ENCODE measurements at regions not wholly inside any gene's neighbourhood (a gene's known extent, or its start where the extent isn't known, plus 50 kb on each side); places are given as distances from the start of the nearest gene placed in this dataset.

DNA sequence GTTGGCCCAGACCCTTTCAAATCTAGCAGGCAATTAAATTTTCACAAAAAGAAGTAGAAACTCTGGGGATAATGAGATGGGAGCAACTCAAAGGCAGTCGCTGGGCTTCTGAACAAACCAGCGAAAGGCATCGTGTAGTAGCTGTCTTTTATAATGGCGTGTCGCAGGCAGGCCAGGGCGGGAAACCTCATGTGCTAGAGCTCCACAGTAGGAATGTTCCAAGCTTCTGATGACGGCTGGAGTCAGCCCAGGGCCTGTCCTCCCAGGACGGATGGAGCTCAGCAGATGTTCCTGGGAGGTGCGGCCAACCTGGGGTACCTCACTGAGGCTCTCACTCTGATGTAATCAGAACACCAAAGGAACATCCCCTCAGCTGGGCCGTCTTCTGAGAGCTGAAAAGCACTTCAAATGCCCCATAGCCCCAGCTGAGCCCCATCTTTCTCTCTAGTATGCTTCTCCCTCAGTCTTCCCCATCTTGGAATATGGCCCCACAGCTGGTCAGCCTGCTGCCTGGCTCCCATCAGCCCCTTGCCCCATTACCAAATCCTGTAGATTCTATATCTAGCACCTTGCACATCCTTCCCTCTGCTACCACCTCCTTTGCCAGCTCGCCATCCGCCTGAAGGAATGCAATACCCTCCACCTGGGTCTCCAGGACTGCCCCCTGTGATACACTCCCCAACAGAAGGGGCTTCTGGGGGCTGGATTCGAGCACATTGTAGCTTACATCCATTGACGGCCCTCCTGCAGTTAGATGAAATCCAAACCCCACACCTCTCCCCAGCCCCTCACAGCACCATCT is 54.9 kb upstream of the ATP2B2 start:
- H3K9me3 ChIP-seq = no peaks in the 10 kb centered on the region

GRCh38 chr3:10561162-10561945 is 56.0 kb upstream of the ATP2B2 start:
- TF ChIP-seq, protein P1, sequence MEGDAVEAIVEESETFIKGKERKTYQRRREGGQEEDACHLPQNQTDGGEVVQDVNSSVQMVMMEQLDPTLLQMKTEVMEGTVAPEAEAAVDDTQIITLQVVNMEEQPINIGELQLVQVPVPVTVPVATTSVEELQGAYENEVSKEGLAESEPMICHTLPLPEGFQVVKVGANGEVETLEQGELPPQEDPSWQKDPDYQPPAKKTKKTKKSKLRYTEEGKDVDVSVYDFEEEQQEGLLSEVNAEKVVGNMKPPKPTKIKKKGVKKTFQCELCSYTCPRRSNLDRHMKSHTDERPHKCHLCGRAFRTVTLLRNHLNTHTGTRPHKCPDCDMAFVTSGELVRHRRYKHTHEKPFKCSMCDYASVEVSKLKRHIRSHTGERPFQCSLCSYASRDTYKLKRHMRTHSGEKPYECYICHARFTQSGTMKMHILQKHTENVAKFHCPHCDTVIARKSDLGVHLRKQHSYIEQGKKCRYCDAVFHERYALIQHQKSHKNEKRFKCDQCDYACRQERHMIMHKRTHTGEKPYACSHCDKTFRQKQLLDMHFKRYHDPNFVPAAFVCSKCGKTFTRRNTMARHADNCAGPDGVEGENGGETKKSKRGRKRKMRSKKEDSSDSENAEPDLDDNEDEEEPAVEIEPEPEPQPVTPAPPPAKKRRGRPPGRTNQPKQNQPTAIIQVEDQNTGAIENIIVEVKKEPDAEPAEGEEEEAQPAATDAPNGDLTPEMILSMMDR (IDR thresholded peaks at IDR 0.05) = no peak
- Histone ChIP-seq H3K9me3 (no peaks in the 10 kb centered on the region), H3K4me1 (ENCODE audit: control insufficient read depth in 1 of 2, insufficient read depth in 1 of 2, low read depth in 1 of 2, low read length in 1 of 2) (no peaks in the 10 kb centered on the region), H3K27ac (no peak overlapping the region), H3K4me3 (ENCODE audit: low read depth in 1 of 2, low read length in 1 of 2) (no peak overlapping the region), H3K36me3 (no peaks in the 10 kb centered on the region), H3K27me3 (no peaks in the 10 kb centered on the region)

More for the DNA sequence above, 54.9 kb upstream of the ATP2B2 start:
- Histone ChIP-seq H3K36me3 (no peaks in the 10 kb centered on the region), H3K4me3 (ENCODE audit: low read depth in 1 of 2, low read length in 1 of 2) (no peak overlapping the region), H3K4me1 (ENCODE audit: control insufficient read depth in 1 of 2, insufficient read depth in 1 of 2, low read depth in 1 of 2, low read length in 1 of 2) (no peaks in the 10 kb centered on the region), H3K27me3 (no peaks in the 10 kb centered on the region), H3K27ac (no peak overlapping the region)
- TF ChIP-seq, protein P1 (IDR thresholded peaks at IDR 0.05) = no peak

DNA sequence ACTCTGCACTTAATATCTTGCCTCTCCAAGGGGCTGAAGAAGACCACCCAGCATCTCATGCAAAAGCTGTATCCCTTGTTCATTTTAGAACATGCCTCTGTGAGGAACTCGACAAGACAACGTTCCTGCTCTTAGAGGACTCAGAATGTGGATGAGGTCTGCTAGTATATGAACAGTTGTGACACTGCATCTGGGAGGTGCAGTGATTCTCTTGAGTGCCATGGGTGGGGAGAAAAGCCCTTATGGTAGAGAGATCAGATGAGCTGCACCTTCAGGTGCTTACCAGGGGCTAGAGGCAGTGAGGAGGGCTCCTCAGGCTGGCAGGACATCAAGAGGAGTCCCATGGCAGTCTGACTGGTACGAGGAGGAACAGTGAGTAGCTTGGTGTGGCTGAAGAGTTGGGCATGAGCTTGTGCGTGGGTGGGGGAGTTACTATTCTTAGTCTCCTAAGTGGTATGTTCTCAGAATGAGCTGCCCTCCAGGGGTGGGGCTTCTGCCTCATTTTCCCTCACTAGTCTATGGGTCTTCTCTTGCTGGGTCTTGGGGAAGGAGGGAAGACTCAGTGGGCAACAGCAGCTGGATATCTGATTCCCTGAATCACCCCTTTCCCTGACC is 56.7 kb upstream of the ATP2B2 start:
- no peak overlapping the region for H3K27ac ChIP-seq
- no peaks in the 10 kb centered on the region for H3K9me3 ChIP-seq
- no peaks in the 10 kb centered on the region for H3K27me3 ChIP-seq
- no peaks in the 10 kb centered on the region for H3K4me1 ChIP-seq (ENCODE audit: control insufficient read depth in 1 of 2, insufficient read depth in 1 of 2, low read depth in 1 of 2, low read length in 1 of 2)
- TF ChIP-seq, protein P1 (IDR thresholded peaks at IDR 0.05) = no peak
- no peak overlapping the region for H3K4me3 ChIP-seq (ENCODE audit: low read depth in 1 of 2, low read length in 1 of 2)
- no peaks in the 10 kb centered on the region for H3K36me3 ChIP-seq

DNA sequence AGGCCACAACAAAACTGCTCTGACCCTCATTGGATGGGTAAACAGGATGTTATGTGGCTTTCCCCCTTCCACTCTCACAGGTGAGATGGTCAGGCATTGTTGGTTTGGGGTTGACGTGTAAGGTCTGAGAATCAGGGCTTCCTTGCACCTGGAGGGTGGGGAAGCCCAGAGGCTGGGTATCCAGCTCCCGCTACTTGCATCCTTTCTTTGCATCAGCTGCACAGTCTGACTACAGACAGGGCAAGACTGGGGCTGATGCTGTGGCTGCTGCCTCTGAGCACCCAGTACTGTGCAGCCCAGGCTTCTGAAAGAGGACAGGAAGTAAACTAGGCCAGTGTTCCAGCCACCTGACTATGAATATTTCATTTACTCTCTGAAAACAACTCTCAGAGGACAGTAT is 58.0 kb upstream of the ATP2B2 start:
- Histone ChIP-seq H3K4me3 (ENCODE audit: low read depth in 1 of 2, low read length in 1 of 2) (no peak overlapping the region), H3K36me3 (no peaks in the 10 kb centered on the region), H3K4me1 (ENCODE audit: control insufficient read depth in 1 of 2, insufficient read depth in 1 of 2, low read depth in 1 of 2, low read length in 1 of 2) (no peaks in the 10 kb centered on the region), H3K27ac (no peak overlapping the region), H3K27me3 (peaks cover under 1% of the 10 kb centered on the region), H3K9me3 (no peaks in the 10 kb centered on the region)
- TF ChIP-seq, protein P1 (IDR thresholded peaks at IDR 0.05) = no peak

GRCh38 chr3:10565814-10566213 is 60.4 kb upstream of the ATP2B2 start:
- Histone ChIP-seq H3K27ac (no peak overlapping the region), H3K4me1 (ENCODE audit: control insufficient read depth in 1 of 2, insufficient read depth in 1 of 2, low read depth in 1 of 2, low read length in 1 of 2) (no peaks in the 10 kb centered on the region), H3K27me3 (peaks cover 8% of the 10 kb centered on the region), H3K4me3 (ENCODE audit: low read depth in 1 of 2, low read length in 1 of 2) (no peak overlapping the region), H3K9me3 (no peaks in the 10 kb centered on the region), H3K36me3 (no peaks in the 10 kb centered on the region)
- TF ChIP-seq, protein P1 (IDR thresholded peaks at IDR 0.05) = no peak
